ENCODE measurements at regions not wholly inside any gene's neighbourhood (a gene's known extent, or its start where the extent isn't known, plus 50 kb on each side); places are given as distances from the start of the nearest gene placed in this dataset.

GRCh38 chr7:124085179-124085578 lies 52.3 kb upstream of the TMEM229A start:
- TF ChIP-seq CTCF (IDR thresholded peaks at IDR 0.05; ENCODE audit: insufficient read depth, low read depth, low read length, missing control alignments), result no peak
- no peak overlapping the region for H3K4me3 ChIP-seq (ENCODE audit: low read length)
- peak; percentile 56 for DNase-seq (ENCODE audit: low read depth)

- no peak overlapping the region for H3K4me3 ChIP-seq (ENCODE audit: low read length)
- no peak for DNase-seq (ENCODE audit: low read depth)
- TF ChIP-seq CTCF (IDR thresholded peaks at IDR 0.05; ENCODE audit: insufficient read depth, low read depth, low read length, missing control alignments), result no peak
Measured at GRCh38 chr7:124084024-124084423, 51.2 kb upstream of the TMEM229A start.

Measured in epithelial cell of esophagus (primary cell).